CD4-positive, alpha-beta T cell treated with Interferon gamma for 1 hour (primary cell): ENCODE measurements at regions not wholly inside any gene's neighbourhood (a gene's known extent, or its start where the extent isn't known, plus 50 kb on each side); places are given as distances from the start of the nearest gene placed in this dataset.
"Not testable (repeated sequence)": the region's sequence is repeated elsewhere in the genome, so short reads cannot be mapped to it uniquely, and the experiment has no call there.

Experiments used
- DNase-seq: peaks from one replicate; pipeline ENCODE4 v3.0.0-alpha.2; 2020

GRCh38 chr18:961644-962355 lies 57.1 kb downstream of the ADCYAP1 start:
- DNase-seq = no peak

- DNase-seq = no peak
Observed at GRCh38 chr18:963276-963675, 58.6 kb downstream of the ADCYAP1 start.

GRCh38 chr18:965921-966758 lies 61.5 kb downstream of the ADCYAP1 start:
- DNase-seq = no peak

GRCh38 chr18:966759-967576 lies 62.3 kb downstream of the ADCYAP1 start:
- no peak for DNase-seq

GRCh38 chr18:968910-969309 lies 64.2 kb downstream of the ADCYAP1 start:
- not testable (repeated sequence) for DNase-seq

- not testable (repeated sequence) for DNase-seq
Observed at GRCh38 chr18:969311-969710, 64.6 kb downstream of the ADCYAP1 start.

- DNase-seq = not testable (repeated sequence)
Observed at GRCh38 chr18:974606-975005, 69.9 kb downstream of the ADCYAP1 start.

- DNase-seq = not testable (repeated sequence)
Observed at GRCh38 chr18:976393-977128, 71.9 kb downstream of the ADCYAP1 start.

GRCh38 chr18:977327-977726 lies 72.7 kb downstream of the ADCYAP1 start:
- not testable (repeated sequence) for DNase-seq

GRCh38 chr18:977732-978131 lies 73.1 kb downstream of the ADCYAP1 start:
- not testable (repeated sequence) for DNase-seq

- DNase-seq = no peak
Observed at GRCh38 chr18:980586-980985, 75.9 kb downstream of the ADCYAP1 start.

GRCh38 chr18:984004-984403 lies 79.3 kb downstream of the ADCYAP1 start:
- DNase-seq = no peak

- DNase-seq = no peak
Observed at GRCh38 chr18:985212-985661, 80.6 kb downstream of the ADCYAP1 start.

- no peak for DNase-seq
Observed at GRCh38 chr18:986051-986450, 81.4 kb downstream of the ADCYAP1 start.

GRCh38 chr18:986552-986951 lies 81.9 kb downstream of the ADCYAP1 start:
- no peak for DNase-seq

GRCh38 chr18:987325-988186 lies 82.9 kb downstream of the ADCYAP1 start:
- DNase-seq = no peak

GRCh38 chr18:989425-989824 lies 84.8 kb downstream of the ADCYAP1 start:
- no peak for DNase-seq

GRCh38 chr18:990197-990596 lies 85.5 kb downstream of the ADCYAP1 start:
- no peak for DNase-seq

- no peak for DNase-seq
Observed at GRCh38 chr18:991441-991840, 86.8 kb downstream of the ADCYAP1 start.

GRCh38 chr18:993560-993959 lies 88.9 kb downstream of the ADCYAP1 start:
- DNase-seq = no peak

GRCh38 chr18:995629-996028 lies 91.0 kb downstream of the ADCYAP1 start:
- DNase-seq = no peak

- no peak for DNase-seq
Observed at GRCh38 chr18:997499-997898, 92.8 kb downstream of the ADCYAP1 start.
